ENCODE measurements at regions not wholly inside any gene's neighbourhood (a gene's known extent, or its start where the extent isn't known, plus 50 kb on each side); places are given as distances from the start of the nearest gene placed in this dataset.

- Histone ChIP-seq H3K4me1 (ENCODE audit: control insufficient read depth, insufficient read depth, low read length, poor library complexity, severe bottlenecking) (no peaks in the 10 kb centered on the region), H3K4me3 (ENCODE audit: extremely low read depth, insufficient read depth, low read length, poor library complexity, severe bottlenecking) (no peak overlapping the region), H3K27ac (ENCODE audit: low read depth, low read length, severe bottlenecking) (no peak overlapping the region), H3K36me3 (ENCODE audit: control insufficient read depth, insufficient read depth, low read length) (no peaks in the 10 kb centered on the region), H3K9me3 (ENCODE audit: control insufficient read depth, low read length) (peaks cover 4% of the 10 kb centered on the region)
- 78 to 100% methylated on average over 4 of the region's 6 CpGs for WGBS, 2 experiments (ENCODE audit: insufficient coverage in 2 of 2)
Observed at GRCh38 chr1:229792012-229792975, 166.2 kb downstream of the URB2 start.

GRCh38 chr1:229793488-229793887, 167.4 kb downstream of the URB2 start:
- no peaks in the 10 kb centered on the region for H3K36me3 ChIP-seq (ENCODE audit: control insufficient read depth, insufficient read depth, low read length)
- WGBS, 2 experiments (ENCODE audit: insufficient coverage in 2 of 2), result 77 to 83% methylated on average over 3 of the region's 5 CpGs
- no peaks in the 10 kb centered on the region for H3K9me3 ChIP-seq (ENCODE audit: control insufficient read depth, low read length)
- H3K4me3 ChIP-seq (ENCODE audit: extremely low read depth, insufficient read depth, low read length, poor library complexity, severe bottlenecking), result no peak overlapping the region
- no peaks in the 10 kb centered on the region for H3K4me1 ChIP-seq (ENCODE audit: control insufficient read depth, insufficient read depth, low read length, poor library complexity, severe bottlenecking)
- no peak overlapping the region for H3K27ac ChIP-seq (ENCODE audit: low read depth, low read length, severe bottlenecking)

- Histone ChIP-seq H3K27ac (ENCODE audit: low read depth, low read length, severe bottlenecking) (no peak overlapping the region), H3K36me3 (ENCODE audit: control insufficient read depth, insufficient read depth, low read length) (no peaks in the 10 kb centered on the region), H3K9me3 (ENCODE audit: control insufficient read depth, low read length) (peaks cover 3% of the 10 kb centered on the region), H3K4me1 (ENCODE audit: control insufficient read depth, insufficient read depth, low read length, poor library complexity, severe bottlenecking) (no peaks in the 10 kb centered on the region), H3K4me3 (ENCODE audit: extremely low read depth, insufficient read depth, low read length, poor library complexity, severe bottlenecking) (no peak overlapping the region)
- WGBS, 2 experiments (ENCODE audit: insufficient coverage in 2 of 2), result 82 to 95% methylated on average over 1 to 2 of the region's 3 CpGs
Observed at GRCh38 chr1:229798558-229798957, 172.5 kb downstream of the URB2 start.

- no peak overlapping the region for H3K4me3 ChIP-seq (ENCODE audit: extremely low read depth, insufficient read depth, low read length, poor library complexity, severe bottlenecking)
- peaks cover 10% of the 10 kb centered on the region for H3K9me3 ChIP-seq (ENCODE audit: control insufficient read depth, low read length)
- no peaks in the 10 kb centered on the region for H3K4me1 ChIP-seq (ENCODE audit: control insufficient read depth, insufficient read depth, low read length, poor library complexity, severe bottlenecking)
- no peaks in the 10 kb centered on the region for H3K36me3 ChIP-seq (ENCODE audit: control insufficient read depth, insufficient read depth, low read length)
- H3K27ac ChIP-seq (ENCODE audit: low read depth, low read length, severe bottlenecking), result no peak overlapping the region
- WGBS, 2 experiments (ENCODE audit: insufficient coverage in 2 of 2), result 91 to 96% methylated on average over 3 to 4 of the region's 4 CpGs
Observed at GRCh38 chr1:229803626-229804217, 177.7 kb downstream of the URB2 start.

- Histone ChIP-seq H3K27ac (ENCODE audit: low read depth, low read length, severe bottlenecking) (no peak overlapping the region), H3K4me1 (ENCODE audit: control insufficient read depth, insufficient read depth, low read length, poor library complexity, severe bottlenecking) (no peaks in the 10 kb centered on the region), H3K9me3 (ENCODE audit: control insufficient read depth, low read length) (peaks cover 16% of the 10 kb centered on the region), H3K4me3 (ENCODE audit: extremely low read depth, insufficient read depth, low read length, poor library complexity, severe bottlenecking) (no peak overlapping the region), H3K36me3 (ENCODE audit: control insufficient read depth, insufficient read depth, low read length) (no peaks in the 10 kb centered on the region)
- WGBS, 2 experiments (ENCODE audit: insufficient coverage in 2 of 2), result 83 to 90% methylated on average over 1 of the region's 2 CpGs
Observed at GRCh38 chr1:229808272-229808671, 182.2 kb downstream of the URB2 start.

GRCh38 chr1:229810140-229810539, 184.1 kb downstream of the URB2 start:
- Histone ChIP-seq H3K4me3 (ENCODE audit: extremely low read depth, insufficient read depth, low read length, poor library complexity, severe bottlenecking) (no peak overlapping the region), H3K4me1 (ENCODE audit: control insufficient read depth, insufficient read depth, low read length, poor library complexity, severe bottlenecking) (no peaks in the 10 kb centered on the region), H3K36me3 (ENCODE audit: control insufficient read depth, insufficient read depth, low read length) (no peaks in the 10 kb centered on the region), H3K27ac (ENCODE audit: low read depth, low read length, severe bottlenecking) (no peak overlapping the region), H3K9me3 (ENCODE audit: control insufficient read depth, low read length) (peaks cover 12% of the 10 kb centered on the region)
- no CpG with 5 or more reads among the region's 1 CpG for WGBS, 2 experiments (ENCODE audit: insufficient coverage in 2 of 2)

GRCh38 chr1:229810961-229811360, 184.9 kb downstream of the URB2 start:
- peaks cover 12% of the 10 kb centered on the region for H3K9me3 ChIP-seq (ENCODE audit: control insufficient read depth, low read length)
- no peaks in the 10 kb centered on the region for H3K4me1 ChIP-seq (ENCODE audit: control insufficient read depth, insufficient read depth, low read length, poor library complexity, severe bottlenecking)
- no peaks in the 10 kb centered on the region for H3K36me3 ChIP-seq (ENCODE audit: control insufficient read depth, insufficient read depth, low read length)
- no peak overlapping the region for H3K4me3 ChIP-seq (ENCODE audit: extremely low read depth, insufficient read depth, low read length, poor library complexity, severe bottlenecking)
- no CpG with 5 or more reads among the region's 2 CpGs for WGBS, 2 experiments (ENCODE audit: insufficient coverage in 2 of 2)
- no peak overlapping the region for H3K27ac ChIP-seq (ENCODE audit: low read depth, low read length, severe bottlenecking)

- WGBS, 2 experiments (ENCODE audit: insufficient coverage in 2 of 2), result 100% methylated on average over 1 of the region's 1 CpG
Observed at GRCh38 chr1:229812148-229812547, 186.1 kb downstream of the URB2 start.

GRCh38 chr1:229812693-229813092, 186.6 kb downstream of the URB2 start:
- H3K4me3 ChIP-seq (ENCODE audit: extremely low read depth, insufficient read depth, low read length, poor library complexity, severe bottlenecking), result no peak overlapping the region
- H3K9me3 ChIP-seq (ENCODE audit: control insufficient read depth, low read length), result peaks cover 12% of the 10 kb centered on the region
- WGBS, 2 experiments (ENCODE audit: insufficient coverage in 2 of 2), result 83% methylated on average over 1 of the region's 4 CpGs; no CpG with 5 or more reads in 1 of the 2 experiments
- H3K27ac ChIP-seq (ENCODE audit: low read depth, low read length, severe bottlenecking), result no peak overlapping the region
- no peaks in the 10 kb centered on the region for H3K4me1 ChIP-seq (ENCODE audit: control insufficient read depth, insufficient read depth, low read length, poor library complexity, severe bottlenecking)
- no peaks in the 10 kb centered on the region for H3K36me3 ChIP-seq (ENCODE audit: control insufficient read depth, insufficient read depth, low read length)

More at GRCh38 chr1:229812148-229812547, 186.1 kb downstream of the URB2 start:
- H3K36me3 ChIP-seq (ENCODE audit: control insufficient read depth, insufficient read depth, low read length), result no peaks in the 10 kb centered on the region
- no peak overlapping the region for H3K4me3 ChIP-seq (ENCODE audit: extremely low read depth, insufficient read depth, low read length, poor library complexity, severe bottlenecking)
- H3K4me1 ChIP-seq (ENCODE audit: control insufficient read depth, insufficient read depth, low read length, poor library complexity, severe bottlenecking), result no peaks in the 10 kb centered on the region
- no peak overlapping the region for H3K27ac ChIP-seq (ENCODE audit: low read depth, low read length, severe bottlenecking)
- peaks cover 12% of the 10 kb centered on the region for H3K9me3 ChIP-seq (ENCODE audit: control insufficient read depth, low read length)

- Histone ChIP-seq H3K36me3 (ENCODE audit: control insufficient read depth, insufficient read depth, low read length) (no peaks in the 10 kb centered on the region), H3K4me1 (ENCODE audit: control insufficient read depth, insufficient read depth, low read length, poor library complexity, severe bottlenecking) (no peaks in the 10 kb centered on the region), H3K27ac (ENCODE audit: low read depth, low read length, severe bottlenecking) (no peak overlapping the region), H3K9me3 (ENCODE audit: control insufficient read depth, low read length) (peaks cover 12% of the 10 kb centered on the region), H3K4me3 (ENCODE audit: extremely low read depth, insufficient read depth, low read length, poor library complexity, severe bottlenecking) (no peak overlapping the region)
- WGBS, 2 experiments (ENCODE audit: insufficient coverage in 2 of 2), result 70 to 89% methylated on average over 1 to 3 of the region's 4 CpGs
Observed at GRCh38 chr1:229815076-229815475, 189.0 kb downstream of the URB2 start.

- H3K4me1 ChIP-seq (ENCODE audit: control insufficient read depth, insufficient read depth, low read length, poor library complexity, severe bottlenecking), result no peaks in the 10 kb centered on the region
- no peak overlapping the region for H3K4me3 ChIP-seq (ENCODE audit: extremely low read depth, insufficient read depth, low read length, poor library complexity, severe bottlenecking)
- peaks cover 9% of the 10 kb centered on the region for H3K9me3 ChIP-seq (ENCODE audit: control insufficient read depth, low read length)
- H3K36me3 ChIP-seq (ENCODE audit: control insufficient read depth, insufficient read depth, low read length), result no peaks in the 10 kb centered on the region
- no peak overlapping the region for H3K27ac ChIP-seq (ENCODE audit: low read depth, low read length, severe bottlenecking)
- WGBS, 2 experiments (ENCODE audit: insufficient coverage in 2 of 2), result 43% methylated on average over 1 of the region's 2 CpGs; no CpG with 5 or more reads in 1 of the 2 experiments
Observed at GRCh38 chr1:229815961-229816360, 189.9 kb downstream of the URB2 start.

Measured in mesodermal cell (in vitro differentiated cells).